HepG2 (cell line): ENCODE measurements at regions not wholly inside any gene's neighbourhood (a gene's known extent, or its start where the extent isn't known, plus 50 kb on each side); places are given as distances from the start of the nearest gene placed in this dataset.

Experiments used
- ATAC-seq: fragments of 200-7000 bp; cut with Tn5 transposase; 3 replicates; pipeline ENCODE4 v1.9.1; 2020; ENCODE audit warnings: mild to moderate bottlenecking, moderate library complexity
- BruUV-seq: library from RNA; stranded (reverse); fragments of 400-500 nt; replicated peaks from 2 replicates; lab custom pipeline; 2021; lab: Mats Ljungman, UMichigan
- CTCF ChIA-PET: fragments of 300-600 bp; formaldehyde crosslinking; extraction: SDS; loops from one replicate; lab custom pipeline; 2021; ENCODE audit warnings: low total read pairs, inconsistent platforms, low intra/inter-chr PET ratio; lab: Yijun Ruan, JAX
- POLR2A ChIA-PET: fragments of 350-600 bp; sonication (Branson Sonifier 250); formaldehyde crosslinking; loops from one replicate; lab custom pipeline; 2020; ENCODE audit warnings: antibody characterized with exemption, inconsistent platforms; lab: Yijun Ruan, JAX
- DNase-seq: peaks from one replicate; pipeline ENCODE4 v3.0.0-alpha.2; 2015; ENCODE audit warnings: low spot score
- FAIRE-seq: peaks from 3 replicates; lab custom pipeline; 2011; peaks lifted over from hg19 to GRCh38; lab: Jason Lieb, UNC
- H2AFZ ChIP-seq: one replicate; pipeline ENCODE4 v1.6.1; 2011; ENCODE audit warnings: low read length, inconsistent platforms
- H3K27ac ChIP-seq: fragments of 300-600 bp; 3 replicates; pipeline ENCODE4 v1.8.0; 2011; ENCODE audit warnings: mixed run types, mild to moderate bottlenecking, mixed read lengths, low read length, inconsistent platforms; ENCODE audit not compliant: insufficient read depth; ENCODE audit errors: extremely low read length
- H3K27me3 ChIP-seq, 2 experiments: fragments of 200-600 bp in 1 of 2; 2 replicates in 1 of 2; 3 replicates in 1 of 2; pipeline versions ENCODE4 v1.6.0 to v1.8.0; 2011; ENCODE audit warnings: low read length in 2 of 2, mild to moderate bottlenecking in 2 of 2, moderate library complexity in 2 of 2, inconsistent platforms in 1 of 2; ENCODE audit not compliant: insufficient read depth in 2 of 2, control insufficient read depth in 1 of 2
- H3K36me3 ChIP-seq, 2 experiments: fragments of 200-600 bp in 1 of 2; replicated peaks in 1 of 2; 2 replicates in 1 of 2; 3 replicates in 1 of 2; pipeline versions ENCODE4 v1.5.1 to v1.8.0; 2011; ENCODE audit warnings: low read length in 2 of 2, inconsistent platforms in 1 of 2; ENCODE audit not compliant: insufficient read depth in 2 of 2, control insufficient read depth in 1 of 2
- H3K4me1 ChIP-seq: 2 replicates; pipeline ENCODE4 v1.5.1; 2012; ENCODE audit warnings: low read length, inconsistent platforms; ENCODE audit not compliant: insufficient read depth
- H3K4me2 ChIP-seq: 2 replicates; pipeline ENCODE4 v1.6.0; 2011; ENCODE audit warnings: low read depth, low read length, inconsistent platforms
- H3K4me3 ChIP-seq, 3 experiments: fragments of 200-600 bp in 1 of 3; sonication (generic), shearing (Covaris generic) in 1 of 3; replicated peaks in 1 of 3; 2 replicates each; pipeline ENCODE4 v1.5.1; 2011 to 2016; ENCODE audit warnings: low read length in 3 of 3, inconsistent platforms in 2 of 3, low read depth in 2 of 3, mild to moderate bottlenecking in 2 of 3, control low read depth in 1 of 3, mixed read lengths in 1 of 3; ENCODE audit not compliant: insufficient read depth in 1 of 3
- H3K79me2 ChIP-seq: one replicate; pipeline ENCODE4 v1.6.1; 2011; ENCODE audit warnings: low read length, inconsistent platforms; ENCODE audit not compliant: insufficient read depth
- H3K9ac ChIP-seq: 2 replicates; pipeline ENCODE4 v1.6.0; 2011; ENCODE audit warnings: mild to moderate bottlenecking, low read depth, low read length, inconsistent platforms; ENCODE audit not compliant: insufficient read depth
- H3K9me3 ChIP-seq: 2 replicates; pipeline ENCODE4 v1.5.1; 2012; ENCODE audit warnings: mild to moderate bottlenecking, low read length
- H4K20me1 ChIP-seq: 2 replicates; pipeline ENCODE4 v1.6.0; 2011; ENCODE audit warnings: inconsistent platforms, mild to moderate bottlenecking, low read length, moderate library complexity; ENCODE audit not compliant: insufficient read depth
- ERF ChIP-seq: IDR thresholded peaks from 2 replicates; pipeline ENCODE4 v1.6.1; 2018; ENCODE audit warnings: missing biosample characterization, missing genetic modification reagents
- ESRRA ChIP-seq: sonication (generic); formaldehyde crosslinking; IDR thresholded peaks from 2 replicates; pipeline ENCODE4 v1.5.1; 2020; ENCODE audit warnings: mild to moderate bottlenecking, low read depth, missing genetic modification reagents
- FOSL2 ChIP-seq: sonication (generic); formaldehyde crosslinking; IDR thresholded peaks from 2 replicates; pipeline ENCODE4 v1.4.0; 2020; ENCODE audit warnings: missing genetic modification reagents
- KLF9 ChIP-seq: IDR thresholded peaks from 2 replicates; pipeline ENCODE4 v1.6.1; 2016; ENCODE audit warnings: low read depth
- MYC ChIP-seq: sonication (generic); formaldehyde crosslinking; IDR thresholded peaks from 2 replicates; pipeline ENCODE4 v1.9.0; 2021; ENCODE audit warnings: missing genetic modification reagents, borderline replicate concordance
- POLR2A ChIP-seq, 2 experiments: IDR thresholded peaks; 2 replicates each; pipeline ENCODE4 v1.6.1; 2011; ENCODE audit warnings: low read depth in 2 of 2, low read length in 2 of 2, mild to moderate bottlenecking in 1 of 2, moderate library complexity in 1 of 2; ENCODE audit not compliant: insufficient read depth in 1 of 2
- PPARG ChIP-seq: conservative IDR thresholded peaks from 2 replicates; pipeline ENCODE4 v1.6.1; 2016; ENCODE audit warnings: missing biosample characterization, missing genetic modification reagents
- TGIF2 ChIP-seq: IDR thresholded peaks from 2 replicates; pipeline ENCODE4 v1.6.1; 2016; ENCODE audit warnings: control low read depth, missing compliant biosample characterization
- YEATS4 ChIP-seq: sonication (generic); formaldehyde crosslinking; IDR thresholded peaks from 2 replicates; pipeline ENCODE4 v1.4.0; 2020; ENCODE audit warnings: missing genetic modification reagents, borderline replicate concordance
- ZNF451 ChIP-seq: sonication (generic); formaldehyde crosslinking; IDR thresholded peaks from 2 replicates; pipeline ENCODE4 v1.5.0; 2020; ENCODE audit warnings: mild to moderate bottlenecking, missing genetic modification reagents
- ZNF670 ChIP-seq: sonication (generic); formaldehyde crosslinking; IDR thresholded peaks from 2 replicates; pipeline ENCODE4 v1.8.0; 2022; ENCODE audit warnings: mild to moderate bottlenecking, missing genetic modification reagents, borderline replicate concordance
- WGBS: methylation state at CpG from one replicate; pipeline ENCODE4 v1.1.6; 2017; ENCODE audit warnings: low lambda C conversion rate; 5-methylcytosine and 5-hydroxymethylcytosine counted together
- in situ Hi-C: cut with HindIII; loops from 2 replicates; pipeline ENCODE4 v1.10.0; 2017; ENCODE audit warnings: low pct_unique_long_range_greater_than_20kb; ENCODE audit not compliant: extremely low pct_ligation_motif_present
- intact Hi-C: fragments of 100-400 bp; cut with micrococcal nuclease; formaldehyde crosslinking; loops from one replicate; pipeline ENCODE4 v1.10.0; 2022; ENCODE audit not compliant: unreplicated experiment
- TF ChIP-seq, protein P1 (sequence below): sonication (generic); formaldehyde crosslinking; IDR thresholded peaks from 2 replicates; pipeline ENCODE4 v1.9.0; 2021; ENCODE audit warnings: mild to moderate bottlenecking, missing genetic modification reagents
- TF ChIP-seq, protein P2 (sequence below), 2 experiments: sonication (generic) in 1 of 2; formaldehyde crosslinking in 1 of 2; IDR thresholded peaks; 2 replicates each; pipeline versions ENCODE4 v1.4.0 to v1.6.1; 2016 to 2020; ENCODE audit warnings: borderline replicate concordance in 1 of 2, low read depth in 1 of 2, mild to moderate bottlenecking in 1 of 2, missing genetic modification reagents in 1 of 2
- TF ChIP-seq, protein P3 (sequence below): IDR thresholded peaks from 2 replicates; pipeline ENCODE4 v1.6.1; 2016; ENCODE audit warnings: missing genetic modification reagents, missing compliant biosample characterization
- TF ChIP-seq, protein P4 (sequence below): sonication (generic); formaldehyde crosslinking; IDR thresholded peaks from 2 replicates; pipeline ENCODE4 v1.8.1; 2023; ENCODE audit warnings: mild to moderate bottlenecking, moderate library complexity, missing genetic modification reagents

DNA sequence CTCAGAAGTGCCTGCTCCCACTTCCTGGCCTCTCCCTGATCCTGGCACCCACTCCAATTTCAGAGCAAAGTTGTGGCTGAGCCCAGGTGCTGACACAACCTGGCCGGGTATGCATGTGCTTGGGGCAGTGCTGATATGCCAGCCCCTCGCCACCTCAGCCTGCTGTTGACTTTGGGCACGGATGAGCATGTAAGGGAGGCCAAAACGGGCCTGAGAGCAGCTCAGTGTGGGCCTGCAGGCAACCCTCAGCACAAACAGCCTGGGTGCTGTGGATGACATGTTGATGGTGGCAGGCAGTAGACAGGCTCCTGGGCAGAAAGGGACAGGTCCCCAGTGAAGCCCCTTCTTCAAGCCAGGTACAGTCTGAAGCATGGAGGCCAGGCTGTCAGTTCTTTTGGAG lies 553.6 kb upstream of the FSIP2 start:
- in situ Hi-C loops, result no loop called here
- TF ChIP-seq POLR2A (IDR thresholded peaks at IDR 0.05; ENCODE audit: insufficient read depth in 1 of 2, low read depth in 2 of 2, low read length in 2 of 2) (no peak), ZNF670 (CRISPR knock-in tag) (no peak), ZNF451 (CRISPR knock-in tag) (no peak), KLF9 (CRISPR knock-in tag) (no peak), FOSL2 (CRISPR knock-in tag) (no peak), TGIF2 (CRISPR knock-in tag) (no peak), ESRRA (CRISPR knock-in tag) (no peak), ERF (CRISPR knock-in tag) (no peak), PPARG (CRISPR knock-in tag) (no peak), YEATS4 (no peak), MYC (CRISPR knock-in tag) (no peak)
- TF ChIP-seq, protein P1, sequence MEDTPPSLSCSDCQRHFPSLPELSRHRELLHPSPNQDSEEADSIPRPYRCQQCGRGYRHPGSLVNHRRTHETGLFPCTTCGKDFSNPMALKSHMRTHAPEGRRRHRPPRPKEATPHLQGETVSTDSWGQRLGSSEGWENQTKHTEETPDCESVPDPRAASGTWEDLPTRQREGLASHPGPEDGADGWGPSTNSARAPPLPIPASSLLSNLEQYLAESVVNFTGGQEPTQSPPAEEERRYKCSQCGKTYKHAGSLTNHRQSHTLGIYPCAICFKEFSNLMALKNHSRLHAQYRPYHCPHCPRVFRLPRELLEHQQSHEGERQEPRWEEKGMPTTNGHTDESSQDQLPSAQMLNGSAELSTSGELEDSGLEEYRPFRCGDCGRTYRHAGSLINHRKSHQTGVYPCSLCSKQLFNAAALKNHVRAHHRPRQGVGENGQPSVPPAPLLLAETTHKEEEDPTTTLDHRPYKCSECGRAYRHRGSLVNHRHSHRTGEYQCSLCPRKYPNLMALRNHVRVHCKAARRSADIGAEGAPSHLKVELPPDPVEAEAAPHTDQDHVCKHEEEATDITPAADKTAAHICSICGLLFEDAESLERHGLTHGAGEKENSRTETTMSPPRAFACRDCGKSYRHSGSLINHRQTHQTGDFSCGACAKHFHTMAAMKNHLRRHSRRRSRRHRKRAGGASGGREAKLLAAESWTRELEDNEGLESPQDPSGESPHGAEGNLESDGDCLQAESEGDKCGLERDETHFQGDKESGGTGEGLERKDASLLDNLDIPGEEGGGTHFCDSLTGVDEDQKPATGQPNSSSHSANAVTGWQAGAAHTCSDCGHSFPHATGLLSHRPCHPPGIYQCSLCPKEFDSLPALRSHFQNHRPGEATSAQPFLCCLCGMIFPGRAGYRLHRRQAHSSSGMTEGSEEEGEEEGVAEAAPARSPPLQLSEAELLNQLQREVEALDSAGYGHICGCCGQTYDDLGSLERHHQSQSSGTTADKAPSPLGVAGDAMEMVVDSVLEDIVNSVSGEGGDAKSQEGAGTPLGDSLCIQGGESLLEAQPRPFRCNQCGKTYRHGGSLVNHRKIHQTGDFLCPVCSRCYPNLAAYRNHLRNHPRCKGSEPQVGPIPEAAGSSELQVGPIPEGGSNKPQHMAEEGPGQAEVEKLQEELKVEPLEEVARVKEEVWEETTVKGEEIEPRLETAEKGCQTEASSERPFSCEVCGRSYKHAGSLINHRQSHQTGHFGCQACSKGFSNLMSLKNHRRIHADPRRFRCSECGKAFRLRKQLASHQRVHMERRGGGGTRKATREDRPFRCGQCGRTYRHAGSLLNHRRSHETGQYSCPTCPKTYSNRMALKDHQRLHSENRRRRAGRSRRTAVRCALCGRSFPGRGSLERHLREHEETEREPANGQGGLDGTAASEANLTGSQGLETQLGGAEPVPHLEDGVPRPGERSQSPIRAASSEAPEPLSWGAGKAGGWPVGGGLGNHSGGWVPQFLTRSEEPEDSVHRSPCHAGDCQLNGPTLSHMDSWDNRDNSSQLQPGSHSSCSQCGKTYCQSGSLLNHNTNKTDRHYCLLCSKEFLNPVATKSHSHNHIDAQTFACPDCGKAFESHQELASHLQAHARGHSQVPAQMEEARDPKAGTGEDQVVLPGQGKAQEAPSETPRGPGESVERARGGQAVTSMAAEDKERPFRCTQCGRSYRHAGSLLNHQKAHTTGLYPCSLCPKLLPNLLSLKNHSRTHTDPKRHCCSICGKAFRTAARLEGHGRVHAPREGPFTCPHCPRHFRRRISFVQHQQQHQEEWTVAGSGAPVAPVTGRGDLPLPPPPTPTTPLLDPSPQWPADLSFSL (CRISPR knock-in tag), result no peak
- TF ChIP-seq, protein P2, sequence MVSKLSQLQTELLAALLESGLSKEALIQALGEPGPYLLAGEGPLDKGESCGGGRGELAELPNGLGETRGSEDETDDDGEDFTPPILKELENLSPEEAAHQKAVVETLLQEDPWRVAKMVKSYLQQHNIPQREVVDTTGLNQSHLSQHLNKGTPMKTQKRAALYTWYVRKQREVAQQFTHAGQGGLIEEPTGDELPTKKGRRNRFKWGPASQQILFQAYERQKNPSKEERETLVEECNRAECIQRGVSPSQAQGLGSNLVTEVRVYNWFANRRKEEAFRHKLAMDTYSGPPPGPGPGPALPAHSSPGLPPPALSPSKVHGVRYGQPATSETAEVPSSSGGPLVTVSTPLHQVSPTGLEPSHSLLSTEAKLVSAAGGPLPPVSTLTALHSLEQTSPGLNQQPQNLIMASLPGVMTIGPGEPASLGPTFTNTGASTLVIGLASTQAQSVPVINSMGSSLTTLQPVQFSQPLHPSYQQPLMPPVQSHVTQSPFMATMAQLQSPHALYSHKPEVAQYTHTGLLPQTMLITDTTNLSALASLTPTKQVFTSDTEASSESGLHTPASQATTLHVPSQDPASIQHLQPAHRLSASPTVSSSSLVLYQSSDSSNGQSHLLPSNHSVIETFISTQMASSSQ (IDR thresholded peaks at IDR 0.05; ENCODE audit: low read depth), result no peak
- TF ChIP-seq, protein P2 (CRISPR knock-in tag; IDR thresholded peaks at IDR 0.05; ENCODE audit: borderline replicate concordance), result no peak
- TF ChIP-seq, protein P3, sequence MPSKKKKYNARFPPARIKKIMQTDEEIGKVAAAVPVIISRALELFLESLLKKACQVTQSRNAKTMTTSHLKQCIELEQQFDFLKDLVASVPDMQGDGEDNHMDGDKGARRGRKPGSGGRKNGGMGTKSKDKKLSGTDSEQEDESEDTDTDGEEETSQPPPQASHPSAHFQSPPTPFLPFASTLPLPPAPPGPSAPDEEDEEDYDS (CRISPR knock-in tag), result no peak
- TF ChIP-seq, protein P4, sequence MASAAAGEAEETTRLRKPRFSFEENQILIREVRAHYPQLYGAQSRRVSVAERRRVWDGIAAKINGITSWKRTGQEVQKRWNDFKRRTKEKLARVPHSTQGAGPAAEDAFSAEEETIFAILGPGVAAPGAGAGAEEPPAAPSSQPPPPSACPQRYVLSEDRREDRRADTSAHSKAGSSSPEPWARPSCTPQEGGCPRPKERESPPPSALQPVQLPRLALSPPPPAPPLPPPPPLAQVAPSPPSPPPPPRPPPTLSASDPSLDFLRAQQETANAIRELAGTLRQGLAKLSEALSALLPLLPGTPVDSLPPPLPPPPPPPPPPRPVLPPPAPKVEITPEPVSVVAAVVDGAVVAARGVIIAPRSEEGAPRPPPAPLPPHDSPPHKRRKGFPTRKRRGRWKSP (CRISPR knock-in tag), result no peak

More for the DNA sequence above, 553.6 kb upstream of the FSIP2 start:
- Histone ChIP-seq H3K27ac (no peak overlapping the region), H3K4me2 (no peak overlapping the region), H3K4me1 (no peaks in the 10 kb centered on the region), H3K36me3 (no peaks in the 10 kb centered on the region), H3K4me3 (no peak overlapping the region), H3K79me2 (no peaks in the 10 kb centered on the region), H3K9ac (no peak overlapping the region), H2AFZ (no peak overlapping the region), H3K9me3 (no peaks in the 10 kb centered on the region), H4K20me1 (no peaks in the 10 kb centered on the region), H3K27me3 (no peaks in the 10 kb centered on the region)
- intact Hi-C loops, result no loop called here
- no peak for FAIRE-seq
- 4% methylated on average over 4 of the region's 4 CpGs for WGBS
- no TSS peak for BruUV-seq
- no peak for DNase-seq
- ChIA-PET POLR2A (no interaction called here), CTCF (no interaction called here)
- ATAC-seq, result no peak
